Transverse colon (tissue), 4 donors: ENCODE measurements at regions not wholly inside any gene's neighbourhood (a gene's known extent, or its start where the extent isn't known, plus 50 kb on each side); places are given as distances from the start of the nearest gene placed in this dataset.

Experiments used
- DNase-seq: peaks from one replicate; pipeline ENCODE4 v3.0.0-alpha.2; 2019
- H3K27ac ChIP-seq, 4 donors: fragments of 200-600 bp; sonication (generic); 2 replicates each; pipeline ENCODE4 v1.5.1; 2016 to 2018; ENCODE audit warnings: inconsistent platforms in 4 of 4
- H3K27me3 ChIP-seq: fragments of 200-600 bp; sonication (generic); 2 replicates; pipeline ENCODE4 v1.5.1; 2017; ENCODE audit warnings: inconsistent platforms
- H3K36me3 ChIP-seq, 4 donors: fragments of 200-600 bp; sonication (generic); 2 replicates each; pipeline ENCODE4 v1.5.1; 2017 to 2019; ENCODE audit warnings: inconsistent platforms in 4 of 4
- H3K4me1 ChIP-seq, 4 donors: fragments of 200-600 bp; sonication (generic); 2 replicates each; pipeline ENCODE4 v1.5.1; 2017 to 2020; ENCODE audit warnings: inconsistent platforms in 4 of 4
- H3K4me3 ChIP-seq, 4 donors: fragments of 200-600 bp; sonication (generic); 1 replicate in 1 of 4; 2 replicates in 3 of 4; pipeline versions ENCODE4 v1.5.1 to v1.6.1; 2017 to 2019; ENCODE audit warnings: inconsistent platforms in 4 of 4
- H3K9me3 ChIP-seq, 2 donors: fragments of 200-600 bp; sonication (generic); 2 replicates each; pipeline ENCODE4 v1.5.1; 2017 to 2019; ENCODE audit warnings: inconsistent platforms in 2 of 2
- EP300 ChIP-seq: sonication (generic); formaldehyde crosslinking; IDR thresholded peaks from one replicate; pipeline ENCODE4 v1.6.1; 2017; ENCODE audit warnings: antibody characterized with exemption, low read depth
- POLR2A ChIP-seq: fragments of 450-650 bp; IDR thresholded peaks from one replicate; pipeline ENCODE4 v1.6.1; 2016; ENCODE audit warnings: antibody characterized with exemption, mild to moderate bottlenecking, moderate library complexity
- POLR2AphosphoS5 ChIP-seq, 3 donors: sonication (generic); formaldehyde crosslinking; IDR thresholded peaks; one replicate each; pipeline ENCODE4 v1.6.1; 2016; ENCODE audit warnings: antibody characterized with exemption in 3 of 3
- WGBS, 2 donors: methylation state at CpG; one replicate each; pipeline ENCODE4 v1.1.5; 2018; ENCODE audit warnings: low coverage in 1 of 2; 5-methylcytosine and 5-hydroxymethylcytosine counted together
- in situ Hi-C, 4 donors: fragments of 200-750 bp; cut with MboI; loops; one replicate each; pipeline versions ENCODE4 v1.15.0 to v1.15.1; 2017; ENCODE audit warnings: low sequenced_read_pairs in 3 of 4, low pct_ligation_motif_present in 1 of 4, low pct_unique_long_range_greater_than_20kb in 1 of 4
- intact Hi-C: fragments of 100-400 bp; cut with DNase I; formaldehyde crosslinking; loops from one replicate; pipeline ENCODE4 v1.15.1; 2023; ENCODE audit warnings: low total_unique reads
- TF ChIP-seq, protein P1 (sequence below), 5 experiments: fragments of 200-600 bp in 3 of 5; fragments of 450-650 bp in 2 of 5; sonication (generic) in 3 of 5; IDR thresholded peaks; 1 replicate in 2 of 5; 2 replicates in 3 of 5; pipeline ENCODE4 v1.5.1; 2016 to 2017; ENCODE audit warnings: antibody characterized with exemption in 5 of 5, inconsistent platforms in 3 of 5, mild to moderate bottlenecking in 2 of 5, moderate library complexity in 1 of 5

DNA sequence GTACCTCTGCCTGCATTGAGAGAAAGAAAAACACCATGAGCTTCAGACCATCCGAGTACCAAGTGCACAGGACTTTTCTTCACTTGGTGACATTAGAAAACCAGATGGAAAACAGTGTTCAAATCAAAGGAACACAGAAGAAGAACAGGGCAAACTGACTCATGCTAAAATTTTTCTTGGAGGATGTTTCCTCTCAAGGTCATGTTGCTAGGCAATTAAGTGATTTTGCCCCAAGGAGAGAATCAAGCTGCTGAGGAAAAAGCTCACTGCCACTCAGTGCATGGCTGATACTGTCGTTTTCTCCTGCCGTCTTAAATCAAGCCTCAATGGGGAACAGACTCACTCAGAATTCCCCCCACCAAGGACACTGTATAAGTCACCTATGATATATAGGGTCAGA, 57.9 kb upstream of the SIMC1 start:
- Histone ChIP-seq H3K27ac (no peak overlapping the region), H3K36me3 (no peaks in the 10 kb centered on the region), H3K27me3 (peaks cover 13% of the 10 kb centered on the region), H3K4me1 (no peaks in the 10 kb centered on the region), H3K9me3 (no peaks in the 10 kb centered on the region), H3K4me3 (no peak overlapping the region)
- WGBS, 2 donors: 51 to 61% methylated on average over 2 to 3 of the region's 3 CpGs
- DNase-seq: no peak
- in situ Hi-C loops (no loop called here), intact Hi-C loops (no loop called here)
- TF ChIP-seq POLR2A (no peak), EP300 (no peak), POLR2AphosphoS5 (IDR thresholded peaks at IDR 0.05) (no peak)
- TF ChIP-seq, protein P1, sequence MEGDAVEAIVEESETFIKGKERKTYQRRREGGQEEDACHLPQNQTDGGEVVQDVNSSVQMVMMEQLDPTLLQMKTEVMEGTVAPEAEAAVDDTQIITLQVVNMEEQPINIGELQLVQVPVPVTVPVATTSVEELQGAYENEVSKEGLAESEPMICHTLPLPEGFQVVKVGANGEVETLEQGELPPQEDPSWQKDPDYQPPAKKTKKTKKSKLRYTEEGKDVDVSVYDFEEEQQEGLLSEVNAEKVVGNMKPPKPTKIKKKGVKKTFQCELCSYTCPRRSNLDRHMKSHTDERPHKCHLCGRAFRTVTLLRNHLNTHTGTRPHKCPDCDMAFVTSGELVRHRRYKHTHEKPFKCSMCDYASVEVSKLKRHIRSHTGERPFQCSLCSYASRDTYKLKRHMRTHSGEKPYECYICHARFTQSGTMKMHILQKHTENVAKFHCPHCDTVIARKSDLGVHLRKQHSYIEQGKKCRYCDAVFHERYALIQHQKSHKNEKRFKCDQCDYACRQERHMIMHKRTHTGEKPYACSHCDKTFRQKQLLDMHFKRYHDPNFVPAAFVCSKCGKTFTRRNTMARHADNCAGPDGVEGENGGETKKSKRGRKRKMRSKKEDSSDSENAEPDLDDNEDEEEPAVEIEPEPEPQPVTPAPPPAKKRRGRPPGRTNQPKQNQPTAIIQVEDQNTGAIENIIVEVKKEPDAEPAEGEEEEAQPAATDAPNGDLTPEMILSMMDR (IDR thresholded peaks at IDR 0.05): no peak

GRCh38 chr5:176180781-176181180, 57.4 kb upstream of the SIMC1 start:
- no peaks in the 10 kb centered on the region for H3K36me3 ChIP-seq
- intact Hi-C loops: no loop called here
- WGBS, 2 donors: 50% methylated on average over 3 of the region's 3 CpGs; no CpG with 5 or more reads in 1 of the 2 donors
- H3K9me3 ChIP-seq: no peaks in the 10 kb centered on the region
- TF ChIP-seq EP300 (no peak), POLR2A (no peak)
- TF ChIP-seq, protein P1 (IDR thresholded peaks at IDR 0.05): no peak
- H3K27ac ChIP-seq: no peak overlapping the region
- no peak overlapping the region for H3K4me3 ChIP-seq
- no peaks in the 10 kb centered on the region for H3K4me1 ChIP-seq
- H3K27me3 ChIP-seq: peaks cover 12% of the 10 kb centered on the region
- in situ Hi-C loops: no loop called here
- DNase-seq: no peak

DNA sequence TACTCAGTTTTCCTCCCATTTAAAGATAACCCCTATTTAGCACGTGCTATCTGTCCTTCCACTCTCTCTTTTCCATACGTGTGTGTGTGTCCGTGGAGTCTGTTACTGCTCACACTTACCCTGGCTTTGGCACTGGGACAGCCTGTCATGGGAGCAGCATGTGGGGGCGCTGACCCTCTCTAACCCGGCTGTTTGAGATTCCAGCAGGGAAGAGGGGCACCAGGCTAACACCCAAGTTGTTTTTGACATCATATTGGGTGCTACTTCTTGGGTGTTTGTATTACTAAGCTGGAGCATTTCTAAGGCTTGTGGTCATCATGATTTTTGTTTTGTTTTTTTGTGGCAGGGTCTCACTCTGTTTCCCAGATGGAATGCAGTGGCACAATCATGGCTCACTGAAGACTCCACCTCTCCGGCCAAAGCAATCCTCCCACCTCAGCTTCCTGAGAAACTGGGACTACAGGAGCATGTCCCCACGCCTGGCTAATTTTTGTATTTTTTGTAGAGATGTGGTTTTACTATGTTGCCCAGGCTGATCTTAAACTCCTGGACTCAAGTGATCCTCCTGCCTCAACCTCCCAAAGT, 56.9 kb upstream of the SIMC1 start:
- in situ Hi-C loops (no loop called here), intact Hi-C loops (no loop called here)
- WGBS, 2 donors: 73 to 80% methylated on average over 6 to 7 of the region's 7 CpGs

GRCh38 chr5:176183321-176184074, 54.7 kb upstream of the SIMC1 start:
- no peaks in the 10 kb centered on the region for H3K27me3 ChIP-seq
- no peak overlapping the region for H3K4me3 ChIP-seq
- in situ Hi-C loops: no loop called here
- H3K9me3 ChIP-seq: no peaks in the 10 kb centered on the region
- no peak for TF ChIP-seq EP300
- no peak for TF ChIP-seq POLR2AphosphoS5 (IDR thresholded peaks at IDR 0.05)
- no peak for TF ChIP-seq POLR2A
- TF ChIP-seq, protein P1 (IDR thresholded peaks at IDR 0.05): no peak
- H3K4me1 ChIP-seq: no peaks in the 10 kb centered on the region
- H3K27ac ChIP-seq: no peak overlapping the region
- WGBS, 2 donors: 78 to 85% methylated on average over 3 to 16 of the region's 16 CpGs
- intact Hi-C loops: no loop called here
- no peak for DNase-seq
- no peaks in the 10 kb centered on the region for H3K36me3 ChIP-seq

More for the DNA sequence above, 56.9 kb upstream of the SIMC1 start:
- DNase-seq: no peak
- H3K36me3 ChIP-seq: no peaks in the 10 kb centered on the region
- H3K4me3 ChIP-seq: no peak overlapping the region
- H3K9me3 ChIP-seq: no peaks in the 10 kb centered on the region
- TF ChIP-seq POLR2AphosphoS5 (IDR thresholded peaks at IDR 0.05) (no peak), POLR2A (no peak), EP300 (no peak)
- TF ChIP-seq, protein P1 (IDR thresholded peaks at IDR 0.05): no peak
- H3K4me1 ChIP-seq: no peaks in the 10 kb centered on the region
- peaks cover 8% of the 10 kb centered on the region for H3K27me3 ChIP-seq
- H3K27ac ChIP-seq: no peak overlapping the region
